HL-60 (cell line): ENCODE measurements at regions not wholly inside any gene's neighbourhood (a gene's known extent, or its start where the extent isn't known, plus 50 kb on each side); places are given as distances from the start of the nearest gene placed in this dataset.

ENCODE experiments used
- DNase-seq, 2 experiments: peaks; one replicate each; pipeline ENCODE4 v3.0.0-alpha.2; 2010 to 2020; ENCODE audit warnings: low read depth in 1 of 2, low spot score in 1 of 2
- H3K27ac ChIP-seq: fragments of 250-450 bp; sonication (Bioruptor Pico); replicated peaks from 2 replicates; pipeline ENCODE4 v1.5.1; 2020; ENCODE audit warnings: mild to moderate bottlenecking, moderate library complexity
- H3K27me3 ChIP-seq: fragments of 250-450 bp; sonication (Bioruptor Pico); 2 replicates; pipeline ENCODE4 v1.5.1; 2021; ENCODE audit warnings: mild to moderate bottlenecking, moderate library complexity; ENCODE audit not compliant: insufficient read depth, poor library complexity, severe bottlenecking
- H3K4me3 ChIP-seq: replicated peaks from 2 replicates; pipeline ENCODE4 v1.5.1; 2011; ENCODE audit warnings: mild to moderate bottlenecking, control low read depth, low read length; ENCODE audit not compliant: insufficient read depth
- CTCF ChIP-seq: IDR thresholded peaks from one replicate; pipeline ENCODE4 v1.5.1; 2011; ENCODE audit warnings: low read length, control low read depth, inconsistent platforms; ENCODE audit not compliant: insufficient read depth
- GABPA ChIP-seq: IDR thresholded peaks from 2 replicates; pipeline ENCODE4 v1.6.1; 2012; ENCODE audit warnings: low read depth
- POLR2AphosphoS5 ChIP-seq: IDR thresholded peaks from 2 replicates; pipeline ENCODE4 v1.6.1; 2012; ENCODE audit warnings: low read depth
- REST ChIP-seq: IDR thresholded peaks from 2 replicates; pipeline ENCODE4 v1.6.1; 2012; ENCODE audit warnings: low read depth; ENCODE audit not compliant: insufficient replicate concordance
- SPI1 ChIP-seq: IDR thresholded peaks from 2 replicates; pipeline ENCODE4 v1.6.1; 2012; ENCODE audit warnings: low read depth, mild to moderate bottlenecking, borderline replicate concordance

- no peaks in the 10 kb centered on the region for H3K27me3 ChIP-seq
- TF ChIP-seq SPI1, result no peak
- TF ChIP-seq REST, result no peak
- TF ChIP-seq POLR2AphosphoS5, result no peak
- no peak for TF ChIP-seq CTCF
- no peak for TF ChIP-seq GABPA
- DNase-seq, result no peak
Measured at GRCh38 chr3:153385343-153385742, 223.3 kb downstream of the RAP2B start.

GRCh38 chr3:153392363-153392762 is 230.3 kb downstream of the RAP2B start:
- TF ChIP-seq CTCF (no peak), POLR2AphosphoS5 (no peak), REST (no peak), GABPA (no peak), SPI1 (no peak)
- Histone ChIP-seq H3K27me3 (no peaks in the 10 kb centered on the region), H3K27ac (no peak overlapping the region), H3K4me3 (no peak overlapping the region)
- no peak for DNase-seq

More at GRCh38 chr3:153385343-153385742, 223.3 kb downstream of the RAP2B start:
- Histone ChIP-seq H3K4me3 (no peak overlapping the region), H3K27ac (no peak overlapping the region)

GRCh38 chr3:153394017-153394416 is 232.0 kb downstream of the RAP2B start:
- Histone ChIP-seq H3K27ac (no peak overlapping the region), H3K4me3 (no peak overlapping the region), H3K27me3 (no peaks in the 10 kb centered on the region)
- TF ChIP-seq POLR2AphosphoS5, result no peak
- no peak for TF ChIP-seq CTCF
- no peak for TF ChIP-seq SPI1
- no peak for TF ChIP-seq REST
- TF ChIP-seq GABPA, result no peak
- no peak for DNase-seq
